ENCODE measurements at regions not wholly inside any gene's neighbourhood (a gene's known extent, or its start where the extent isn't known, plus 50 kb on each side); places are given as distances from the start of the nearest gene placed in this dataset.

DNA sequence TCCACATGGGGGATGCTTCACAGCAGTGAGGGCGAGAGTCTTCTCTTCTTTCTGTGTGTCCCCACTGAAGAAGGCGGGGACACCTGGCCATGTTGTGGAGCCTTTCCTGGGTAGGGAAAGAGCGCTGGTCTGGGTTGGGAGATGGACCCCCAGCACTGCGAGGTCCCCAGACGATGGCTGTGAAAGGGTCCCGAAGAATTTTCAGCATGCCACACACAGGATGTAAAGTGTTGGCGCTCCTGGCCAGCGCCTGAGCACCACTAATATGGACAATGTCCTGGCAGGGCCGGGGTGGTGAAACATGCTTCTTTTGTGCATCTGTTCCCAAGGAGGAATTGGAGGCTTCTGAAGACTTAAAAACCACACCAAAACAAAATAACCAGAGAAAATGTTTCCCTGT lies 77.2 kb downstream of the GLI2 start:
- TF ChIP-seq POLR2A (IDR thresholded peaks at IDR 0.05; ENCODE audit: low read depth, low read length) (no peak), POLR2AphosphoS5 (IDR thresholded peaks at IDR 0.05; ENCODE audit: low read depth, low read length) (no peak), TAF1 (IDR thresholded peaks at IDR 0.05; ENCODE audit: low read depth, low read length) (no peak), PAX5 (IDR thresholded peaks at IDR 0.05; ENCODE audit: insufficient read depth, low read length, severe bottlenecking) (no peak)
